D721Med (cell line): ENCODE measurements at regions not wholly inside any gene's neighbourhood (a gene's known extent, or its start where the extent isn't known, plus 50 kb on each side); places are given as distances from the start of the nearest gene placed in this dataset.

Experiments used
- DNase-seq: peaks from one replicate; pipeline ENCODE4 v3.0.0; 2011; ENCODE audit warnings: low spot score; ENCODE audit not compliant: insufficient read length
- FAIRE-seq: peaks from 2 replicates; lab custom pipeline; 2011; peaks lifted over from hg19 to GRCh38; lab: Jason Lieb, UNC
- CTCF ChIP-seq: IDR thresholded peaks from 2 replicates; pipeline ENCODE4 v1.5.1; 2012; ENCODE audit warnings: mild to moderate bottlenecking, control low read depth; ENCODE audit not compliant: insufficient read depth; ENCODE audit errors: missing control alignments

- FAIRE-seq (no peak), DNase-seq (no peak)
- TF ChIP-seq CTCF: no peak
Observed at GRCh38 chr5:108634617-108635288, 112.9 kb upstream of the FER start.

- DNase-seq: no peak
- FAIRE-seq: no peak
- no peak for TF ChIP-seq CTCF
Observed at GRCh38 chr5:108634010-108634616, 113.6 kb upstream of the FER start.

GRCh38 chr5:108629779-108630528 lies 117.7 kb upstream of the FER start:
- no peak for TF ChIP-seq CTCF
- DNase-seq (no peak), FAIRE-seq (no peak)

- FAIRE-seq: no peak
- no peak for TF ChIP-seq CTCF
- DNase-seq: no peak
Observed at GRCh38 chr5:108625654-108626053, 122.0 kb upstream of the FER start.

- FAIRE-seq (no peak), DNase-seq (no peak)
- TF ChIP-seq CTCF: no peak
Observed at GRCh38 chr5:108623826-108624225, 123.9 kb upstream of the FER start.

GRCh38 chr5:108620516-108620915 lies 127.2 kb upstream of the FER start:
- no peak for TF ChIP-seq CTCF
- FAIRE-seq: no peak

GRCh38 chr5:108619815-108620214 lies 127.9 kb upstream of the FER start:
- no peak for TF ChIP-seq CTCF
- FAIRE-seq (no peak), DNase-seq (no peak)

More at GRCh38 chr5:108620516-108620915, 127.2 kb upstream of the FER start:
- no peak for DNase-seq
